GM19239 (cell line): ENCODE measurements at regions not wholly inside any gene's neighbourhood (a gene's known extent, or its start where the extent isn't known, plus 50 kb on each side); places are given as distances from the start of the nearest gene placed in this dataset.

Experiments
- DNase-seq: peaks from one replicate; pipeline ENCODE4 v3.0.0; 2011; ENCODE audit warnings: low spot score; ENCODE audit not compliant: insufficient read length
- FAIRE-seq: peaks from 2 replicates; lab custom pipeline; 2011; peaks lifted over from hg19 to GRCh38; lab: Jason Lieb, UNC

DNA sequence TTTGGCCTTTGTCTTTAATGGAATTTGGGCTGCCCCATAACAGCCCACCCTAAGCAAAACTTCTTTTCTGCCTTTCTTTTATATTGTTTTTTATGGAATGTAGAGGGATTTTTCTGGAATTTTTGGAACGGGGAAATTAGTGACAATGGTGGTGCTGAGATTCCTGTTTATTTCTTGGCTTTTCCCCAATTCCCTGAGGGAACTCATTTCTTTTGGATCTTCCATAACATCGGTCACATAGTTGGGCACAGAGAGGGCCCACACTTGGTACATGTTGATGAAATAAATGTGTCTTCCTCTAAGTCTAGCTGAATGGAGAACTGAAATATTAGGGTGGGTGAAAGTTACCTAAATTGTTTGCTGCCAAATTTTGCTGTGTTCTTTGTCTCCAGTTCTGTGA lies 191.6 kb upstream of the TNP1 start:
- DNase-seq (no peak), FAIRE-seq (no peak)

DNA sequence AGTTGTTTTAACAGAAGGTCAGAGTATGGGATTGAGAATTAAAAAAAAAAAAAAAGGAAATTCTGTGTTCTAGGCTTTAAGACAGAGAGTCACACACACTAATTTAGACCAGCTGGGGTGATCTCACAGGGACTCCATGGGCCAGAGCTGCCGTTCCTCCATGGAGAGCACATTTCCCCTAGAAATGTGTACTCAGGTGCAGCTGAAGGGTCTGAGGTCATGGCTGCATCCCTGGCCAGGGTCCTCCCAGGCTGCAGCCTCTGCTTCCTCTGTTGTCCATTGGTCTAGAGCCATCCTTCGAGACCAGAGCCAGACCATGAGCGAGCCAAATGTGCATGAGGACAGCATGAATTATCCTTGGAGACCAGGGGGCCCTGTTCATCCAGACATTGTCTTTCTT lies 190.1 kb upstream of the TNP1 start:
- DNase-seq, result no peak
- FAIRE-seq, result no peak

DNA sequence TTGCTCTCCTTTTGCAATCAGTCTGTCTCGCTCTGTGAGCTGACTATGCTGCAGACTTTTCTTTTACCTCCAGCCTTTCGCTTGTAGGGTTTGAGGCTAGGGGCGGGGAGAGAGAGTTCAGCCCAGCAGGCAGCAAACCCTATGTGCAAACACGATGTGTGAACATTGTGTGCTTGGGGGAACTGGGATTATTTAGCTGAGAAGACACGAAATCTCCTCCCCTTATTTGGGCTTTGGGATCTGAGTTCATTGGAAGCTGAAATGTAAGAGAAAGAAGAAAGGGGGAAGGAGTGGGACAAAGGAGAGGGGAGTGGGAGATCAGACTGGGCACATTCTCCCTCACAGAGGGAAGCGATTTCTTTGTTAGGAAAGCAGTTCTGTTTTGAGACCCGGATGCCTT lies 189.6 kb upstream of the TNP1 start:
- FAIRE-seq, result no peak
- DNase-seq, result no peak

DNA sequence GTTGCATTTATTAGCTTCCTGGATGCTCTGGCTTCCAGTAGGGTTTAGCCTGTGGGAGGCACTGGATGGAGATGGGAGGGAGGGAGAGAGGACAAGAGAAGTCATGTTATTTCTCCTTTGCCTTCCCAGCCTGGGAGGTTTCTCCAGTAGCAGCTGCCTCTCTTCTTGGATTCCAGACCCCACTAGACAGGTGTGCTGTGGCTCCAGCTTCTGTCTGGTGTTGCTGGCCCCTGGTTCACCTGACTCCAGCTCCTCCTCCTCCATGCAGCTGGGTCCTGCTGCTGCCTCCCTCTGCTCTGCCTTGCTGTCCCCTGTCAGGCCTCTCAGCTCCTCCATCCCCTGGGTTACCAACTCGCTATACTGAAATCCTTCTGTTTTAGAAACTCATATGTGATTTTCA lies 188.9 kb upstream of the TNP1 start:
- FAIRE-seq, result no peak
- DNase-seq, result no peak

DNA sequence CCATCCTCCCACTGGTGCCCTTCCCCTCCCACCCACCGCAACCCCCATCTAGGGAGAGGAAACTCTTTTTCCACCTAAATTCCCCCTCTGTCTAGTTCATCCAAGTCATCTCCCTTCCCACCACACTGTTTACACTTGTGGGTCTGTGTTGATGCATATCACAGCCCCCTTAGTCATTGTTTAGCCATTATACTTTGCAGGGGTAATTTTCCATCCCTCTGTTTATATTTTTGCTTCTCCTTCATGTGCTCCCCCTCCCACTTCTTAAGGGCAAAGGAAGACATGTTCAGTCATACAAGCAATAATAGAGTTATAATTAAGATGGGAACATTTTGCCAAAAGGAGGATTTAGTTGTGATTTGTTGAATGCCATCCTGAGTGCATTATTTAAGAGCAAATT lies 187.8 kb upstream of the TNP1 start:
- no peak for FAIRE-seq
- DNase-seq, result no peak

DNA sequence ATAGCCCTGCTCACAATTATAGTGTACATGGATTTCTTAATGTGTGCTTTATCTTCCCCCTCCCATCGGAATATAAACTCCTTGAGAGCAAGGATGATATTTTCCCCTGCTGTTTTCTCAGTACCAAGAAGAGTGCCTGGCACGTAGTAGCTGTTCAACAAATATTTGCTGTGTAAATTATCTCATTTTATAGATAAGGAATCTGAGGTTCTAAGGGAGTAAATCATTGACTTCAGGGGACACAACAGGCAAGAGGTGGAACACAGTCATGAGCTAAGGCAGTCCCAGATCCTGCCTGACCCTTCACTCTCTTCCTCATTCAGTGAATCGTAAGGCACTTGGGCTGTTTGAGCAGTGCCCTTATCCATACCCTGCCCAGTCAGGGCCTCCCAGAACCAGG lies 187.3 kb upstream of the TNP1 start:
- no peak for DNase-seq
- no peak for FAIRE-seq

DNA sequence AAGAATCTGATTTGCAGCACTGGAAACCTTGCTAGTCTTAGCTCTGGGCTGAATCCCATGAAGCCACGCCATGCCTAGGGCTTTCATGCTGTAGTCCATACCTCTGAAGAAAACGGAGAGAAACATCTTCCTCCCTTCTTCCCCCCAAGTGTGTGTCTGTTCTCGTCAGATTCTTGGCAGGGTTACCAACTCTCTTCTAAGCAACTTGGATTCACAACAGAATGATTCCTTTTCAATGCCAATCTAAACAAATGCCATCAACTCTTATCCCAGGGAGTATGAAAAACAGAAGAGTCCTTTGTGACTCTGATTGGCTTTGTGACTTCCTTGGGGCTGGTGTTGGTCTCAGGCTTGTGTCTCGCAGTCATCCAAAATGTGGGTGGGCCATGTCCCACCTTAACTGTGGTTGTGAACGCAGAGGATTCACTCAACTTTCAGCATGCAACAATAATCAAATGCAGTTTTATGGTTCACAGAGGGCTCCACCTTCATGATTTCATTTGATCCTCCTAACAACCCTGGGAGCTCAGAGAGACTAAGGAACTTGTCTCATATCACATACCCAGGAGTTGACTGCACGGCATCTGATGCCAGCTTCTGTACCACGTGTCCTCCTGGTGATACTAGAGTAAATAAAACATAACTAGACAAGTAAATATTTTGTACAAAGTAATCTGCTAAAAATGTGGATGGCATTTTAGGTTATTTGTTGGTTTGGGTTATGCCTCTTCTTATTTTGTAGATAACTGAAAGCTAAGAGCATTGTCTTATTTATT lies 186.0 kb upstream of the TNP1 start:
- FAIRE-seq, result no peak
- DNase-seq, result no peak

DNA sequence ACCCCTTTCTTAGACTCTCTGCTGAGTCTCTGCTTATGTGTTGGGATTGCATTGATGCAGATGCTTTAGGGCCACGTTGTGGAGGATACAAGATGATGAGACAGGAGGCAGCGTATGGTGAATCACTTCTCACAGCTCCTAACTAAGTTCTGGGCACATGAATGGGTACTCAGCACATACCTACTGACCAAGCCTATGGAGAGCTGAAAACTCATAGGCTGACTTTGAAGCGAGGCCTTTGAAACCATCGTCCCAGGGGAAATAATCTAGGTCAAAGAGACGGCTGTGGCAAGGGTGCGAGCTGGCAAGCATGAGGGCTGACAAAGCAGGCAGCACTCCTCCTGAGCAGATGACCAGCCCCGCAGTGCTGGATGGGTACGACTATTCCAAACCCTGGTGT lies 180.2 kb upstream of the TNP1 start:
- no peak for FAIRE-seq

DNA sequence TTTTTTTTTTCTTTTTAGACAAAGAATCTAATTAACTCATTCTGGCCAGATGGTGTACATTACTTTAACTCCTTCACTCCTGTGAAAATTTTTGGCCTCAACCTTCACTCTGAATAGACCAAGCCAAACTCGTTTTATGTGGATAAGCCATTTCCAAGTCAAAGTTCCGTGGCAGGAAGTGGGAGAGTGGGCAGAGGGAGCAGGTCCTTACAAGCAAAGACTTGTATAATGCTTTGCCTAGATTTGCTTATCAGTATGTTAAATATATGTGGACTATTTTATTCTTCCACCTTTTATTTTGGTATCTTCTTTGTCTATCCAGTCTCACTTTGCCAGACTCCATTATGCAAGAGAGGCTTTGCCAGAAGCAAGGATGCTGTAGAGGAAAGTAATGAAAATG lies 178.1 kb upstream of the TNP1 start:
- no peak for DNase-seq
- no peak for FAIRE-seq

More for the DNA sequence above, 180.2 kb upstream of the TNP1 start:
- no peak for DNase-seq

DNA sequence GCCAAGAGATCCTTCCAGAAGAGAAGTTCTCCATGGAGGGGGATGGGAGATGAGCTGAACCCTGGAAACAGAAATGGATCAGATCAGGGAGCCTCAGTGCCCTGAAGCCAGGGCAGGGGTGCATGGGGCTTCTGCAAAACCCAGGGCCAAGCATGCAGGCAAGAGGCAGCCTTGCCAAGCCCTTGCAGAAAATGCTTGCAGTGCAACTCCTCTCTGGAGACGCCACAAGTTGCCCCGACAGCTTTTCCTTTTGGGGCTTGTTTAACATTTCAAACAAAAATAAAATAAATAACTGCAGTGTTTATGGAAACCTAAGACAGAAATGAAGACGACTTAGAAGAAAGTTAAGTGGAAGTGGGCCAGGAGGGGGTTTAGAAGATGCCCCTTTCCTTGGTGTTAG lies 177.5 kb upstream of the TNP1 start:
- FAIRE-seq, result no peak

DNA sequence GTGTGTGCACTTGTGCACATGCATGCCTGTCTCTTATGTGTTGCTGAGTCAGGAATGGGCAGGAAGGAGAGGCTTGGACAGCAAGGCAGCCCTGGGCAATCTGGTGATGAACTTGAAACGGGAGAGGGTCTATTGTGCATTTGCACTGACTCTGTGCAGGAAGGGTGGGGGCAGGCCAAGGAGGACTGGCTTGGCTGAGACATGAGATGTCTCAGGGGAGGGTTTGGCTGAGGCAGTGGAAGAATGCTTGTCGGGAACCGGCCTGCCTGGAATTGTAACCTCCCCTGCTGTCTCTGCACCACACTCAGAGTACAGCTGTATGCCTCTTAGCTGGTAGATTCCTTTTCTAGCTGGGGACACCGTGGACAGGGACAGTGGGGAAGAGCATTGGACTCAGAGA lies 176.1 kb upstream of the TNP1 start:
- DNase-seq (no peak), FAIRE-seq (no peak)

More for the DNA sequence above, 177.5 kb upstream of the TNP1 start:
- DNase-seq, result no peak

DNA sequence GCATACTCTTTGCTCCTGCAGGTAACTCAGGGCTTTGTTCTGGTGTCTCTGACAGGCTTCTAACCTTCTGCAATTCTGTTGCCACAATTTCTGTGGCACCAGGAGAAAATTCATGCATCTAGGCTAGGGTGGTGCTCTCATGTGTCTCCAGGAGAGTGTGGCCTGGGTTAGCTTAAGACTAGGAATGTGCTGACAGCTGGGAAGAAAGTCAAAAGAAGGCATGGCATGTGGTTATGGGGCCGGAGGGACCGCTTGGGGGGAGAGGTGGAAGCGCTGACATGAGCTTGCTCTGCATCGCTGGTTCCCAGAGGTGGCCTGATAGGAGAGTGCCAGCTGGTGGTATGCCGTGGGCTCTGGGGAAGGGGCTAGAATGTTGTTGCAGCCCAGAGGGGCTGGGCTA lies 173.3 kb upstream of the TNP1 start:
- FAIRE-seq (no peak), DNase-seq (no peak)

DNA sequence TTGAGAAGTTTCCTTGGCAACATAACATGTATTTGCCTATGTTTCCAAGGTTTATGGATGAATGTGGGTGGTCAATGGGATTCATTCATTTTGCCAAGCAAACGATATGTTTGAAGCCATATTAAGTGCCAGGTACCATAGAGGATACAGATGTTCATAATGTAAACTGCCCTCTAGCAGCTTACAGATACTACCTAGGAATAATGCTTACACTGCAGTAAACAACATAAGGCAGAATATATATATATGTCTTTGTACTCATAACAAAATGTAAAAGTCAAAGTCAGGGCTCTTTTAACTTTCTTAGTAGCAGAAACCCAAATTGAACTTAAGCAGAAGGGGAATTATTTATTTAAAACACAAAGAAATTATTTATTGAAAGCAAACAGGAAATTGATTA lies 171.6 kb upstream of the TNP1 start:
- no peak for DNase-seq
- no peak for FAIRE-seq

DNA sequence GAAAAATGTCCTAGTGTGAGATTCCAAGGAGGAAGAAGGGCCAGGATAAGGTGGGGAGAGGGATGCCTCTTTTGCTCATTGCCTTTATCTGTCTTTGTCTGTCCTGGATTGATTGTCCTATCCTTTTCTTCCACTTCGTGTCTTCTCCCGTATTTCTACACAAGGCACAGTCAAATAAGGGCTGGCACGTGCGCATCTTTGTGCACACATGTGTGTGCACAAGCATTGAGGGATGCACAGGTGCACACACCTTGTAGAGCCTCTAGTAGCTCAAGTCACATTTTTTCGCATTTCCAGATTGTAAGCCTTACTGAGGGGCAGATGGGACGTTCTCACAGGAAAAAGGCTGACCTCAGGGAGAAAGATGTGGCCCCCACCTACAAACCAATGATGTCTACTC lies 170.2 kb upstream of the TNP1 start:
- FAIRE-seq, result no peak
- DNase-seq, result no peak

DNA sequence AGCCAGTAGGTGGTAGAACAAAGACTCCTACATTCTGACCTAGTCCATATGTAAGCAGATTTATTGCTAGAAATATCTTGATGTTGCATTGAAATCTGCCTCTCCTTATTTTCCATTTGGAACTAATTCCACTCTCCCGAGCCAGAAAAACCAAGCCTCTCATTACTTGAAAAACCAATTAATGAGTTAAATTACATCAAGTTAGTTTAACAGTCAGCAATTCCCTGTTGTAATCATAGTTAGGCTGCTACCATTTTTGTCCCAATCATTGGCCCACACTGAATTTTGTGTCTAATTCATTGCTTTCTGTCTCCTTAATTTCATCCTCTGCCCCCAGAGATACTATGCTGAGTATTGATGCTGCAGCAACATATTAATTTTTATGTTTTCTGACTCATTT lies 168.3 kb upstream of the TNP1 start:
- no peak for DNase-seq
- FAIRE-seq, result no peak

DNA sequence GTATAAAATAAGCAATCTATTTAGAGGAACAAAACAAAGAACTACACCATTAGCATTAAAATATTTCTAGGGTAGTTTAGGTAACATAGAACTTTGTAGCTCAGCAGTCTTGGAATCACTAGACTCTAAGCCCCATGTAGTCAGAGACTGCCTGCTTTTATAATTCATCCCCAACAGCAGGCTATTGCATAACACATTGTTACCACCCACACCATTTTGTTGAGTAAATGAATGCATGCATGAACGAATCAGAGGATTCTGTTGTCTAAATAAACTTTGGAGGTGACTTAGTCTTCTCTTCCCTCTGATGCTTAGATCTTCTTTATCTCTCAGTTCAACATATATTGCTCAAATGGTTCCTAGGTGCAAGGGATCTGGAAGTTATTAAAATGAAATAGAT lies 167.6 kb upstream of the TNP1 start:
- no peak for FAIRE-seq
- no peak for DNase-seq

DNA sequence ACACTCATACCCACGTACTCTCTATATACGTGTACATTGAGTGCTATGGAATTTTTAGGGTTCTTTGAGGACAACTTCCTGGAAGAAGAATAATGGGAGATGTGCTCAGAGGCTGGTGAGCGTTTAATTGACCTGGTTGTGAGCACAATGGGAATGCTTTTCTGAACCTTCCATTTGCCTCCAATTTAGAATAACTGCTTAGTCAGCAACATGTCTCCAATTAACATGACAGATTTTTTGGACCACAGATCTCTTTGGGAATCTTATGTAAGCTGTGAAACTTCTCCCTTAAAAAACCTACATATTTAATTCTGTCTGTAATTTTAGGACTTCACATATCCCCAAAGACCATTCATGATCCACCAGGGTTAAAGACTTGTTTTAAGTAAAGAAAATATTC lies 166.7 kb upstream of the TNP1 start:
- FAIRE-seq, result no peak

DNA sequence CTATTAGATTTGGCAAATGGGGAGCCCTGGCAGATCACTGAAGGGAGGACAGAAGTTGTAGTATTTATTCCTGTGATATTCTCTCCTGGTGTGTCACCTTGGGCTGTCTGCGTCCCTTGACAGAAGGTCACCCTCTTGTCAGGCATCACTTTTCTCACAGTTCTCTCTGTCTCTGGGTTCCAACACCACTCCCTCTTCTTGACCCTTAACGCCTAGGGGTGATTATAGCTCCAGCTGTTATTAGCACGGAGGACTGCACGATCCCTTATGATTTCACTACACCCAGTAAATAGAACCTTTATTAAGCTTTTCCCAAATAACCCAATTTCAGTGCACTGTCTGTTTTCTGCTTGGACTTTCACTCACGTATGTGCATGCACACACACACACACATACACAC lies 166.3 kb upstream of the TNP1 start:
- no peak for FAIRE-seq
- no peak for DNase-seq

More for the DNA sequence above, 166.7 kb upstream of the TNP1 start:
- no peak for DNase-seq

DNA sequence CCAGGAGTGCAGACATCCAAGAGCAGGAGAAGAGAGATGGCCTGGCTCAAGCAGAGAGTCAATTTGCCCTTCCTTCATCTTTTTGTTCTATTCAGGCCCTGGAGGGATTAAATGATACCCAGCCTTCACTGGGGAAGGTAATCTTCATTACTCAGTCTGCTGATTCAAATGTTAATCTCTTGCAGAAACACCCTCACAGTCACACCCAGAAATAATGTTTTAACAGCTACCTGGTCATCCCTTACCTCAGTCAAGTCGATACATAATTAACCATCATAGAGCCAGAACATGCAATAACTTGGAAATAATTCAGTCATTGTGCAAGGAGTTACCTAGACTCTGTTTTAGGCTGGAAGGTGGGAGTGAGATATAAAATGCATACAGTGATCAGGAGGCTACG lies 163.7 kb upstream of the TNP1 start:
- no peak for DNase-seq
- peak; percentile 42 for FAIRE-seq

DNA sequence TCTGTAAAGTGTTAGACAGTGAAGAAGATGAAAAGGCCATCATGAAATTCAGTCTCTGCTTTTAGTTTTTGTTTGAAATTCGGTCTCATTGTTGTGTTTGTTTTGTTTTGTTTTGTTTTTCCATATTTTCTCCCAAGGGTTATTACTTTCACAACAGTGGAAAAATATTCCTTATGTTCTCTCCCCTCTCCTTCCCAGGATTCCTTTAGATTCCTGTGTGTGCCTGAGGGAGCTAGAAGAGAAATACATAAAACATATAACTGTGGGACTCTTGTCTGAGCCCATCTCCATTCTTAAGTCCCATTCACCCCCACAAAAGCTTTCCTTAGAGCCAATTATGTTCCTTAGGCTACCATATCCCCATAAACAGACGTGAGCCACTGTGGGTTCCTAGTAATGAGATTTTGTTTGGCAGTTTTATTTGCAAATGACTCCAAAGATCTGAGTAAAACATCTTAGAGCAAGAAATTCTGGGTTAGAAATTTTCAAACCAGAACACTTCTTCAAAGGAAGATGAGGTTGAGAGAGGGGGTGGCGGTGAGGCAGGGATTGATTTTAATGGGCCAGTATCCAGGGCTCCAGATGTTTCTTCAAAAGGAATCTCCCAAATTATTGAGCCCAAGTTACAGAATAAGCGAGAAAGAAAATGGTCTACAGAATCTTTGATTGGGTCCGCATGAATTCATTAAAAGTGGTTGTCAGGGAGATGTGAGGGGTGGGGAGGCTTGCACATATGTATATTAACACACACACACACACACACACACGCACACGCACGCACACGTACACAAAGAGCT lies 157.8 kb upstream of the TNP1 start:
- DNase-seq (no peak), FAIRE-seq (no peak)

DNA sequence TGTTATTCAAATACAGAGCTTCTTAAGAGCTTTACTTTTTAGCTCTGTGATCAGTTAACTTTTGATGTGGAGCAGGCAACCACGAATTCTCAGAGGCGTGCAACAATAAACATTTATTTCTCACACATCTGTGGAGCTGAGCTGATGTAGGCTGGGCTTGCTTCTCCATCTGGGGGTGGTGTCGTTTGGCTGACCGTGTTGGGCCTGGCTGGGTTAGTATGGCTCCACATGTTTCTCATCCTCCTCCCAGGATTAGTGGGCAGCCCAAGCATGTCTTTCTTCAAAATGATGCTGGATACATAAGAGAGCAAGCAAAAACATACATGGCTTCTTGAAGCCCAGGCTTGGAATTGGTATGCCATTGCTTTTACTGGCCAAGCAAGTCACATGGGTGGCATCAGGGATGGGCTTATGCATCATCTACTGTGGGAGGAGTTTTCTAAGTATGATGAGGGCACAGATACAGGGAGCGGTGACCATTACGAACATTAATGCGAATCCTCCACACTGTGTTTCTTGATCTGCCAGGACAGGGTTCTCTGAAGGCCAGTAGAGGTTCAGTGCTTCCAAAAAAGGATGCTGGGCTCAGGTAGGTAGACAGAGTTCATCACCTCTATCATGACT lies 157.0 kb upstream of the TNP1 start:
- DNase-seq, result no peak
- no peak for FAIRE-seq
